HG03066 (cell line): ENCODE measurements at regions not wholly inside any gene's neighbourhood (a gene's known extent, or its start where the extent isn't known, plus 50 kb on each side); places are given as distances from the start of the nearest gene placed in this dataset.
"Not testable (repeated sequence)": the region's sequence is repeated elsewhere in the genome, so short reads cannot be mapped to it uniquely, and the experiment has no call there.

Source experiments
- ATAC-seq: cut with Tn5 transposase; IDR thresholded peaks from one replicate; pipeline ENCODE4 v1.9.1; 2021; ENCODE audit warnings: low read depth; ENCODE audit not compliant: unreplicated experiment

DNA sequence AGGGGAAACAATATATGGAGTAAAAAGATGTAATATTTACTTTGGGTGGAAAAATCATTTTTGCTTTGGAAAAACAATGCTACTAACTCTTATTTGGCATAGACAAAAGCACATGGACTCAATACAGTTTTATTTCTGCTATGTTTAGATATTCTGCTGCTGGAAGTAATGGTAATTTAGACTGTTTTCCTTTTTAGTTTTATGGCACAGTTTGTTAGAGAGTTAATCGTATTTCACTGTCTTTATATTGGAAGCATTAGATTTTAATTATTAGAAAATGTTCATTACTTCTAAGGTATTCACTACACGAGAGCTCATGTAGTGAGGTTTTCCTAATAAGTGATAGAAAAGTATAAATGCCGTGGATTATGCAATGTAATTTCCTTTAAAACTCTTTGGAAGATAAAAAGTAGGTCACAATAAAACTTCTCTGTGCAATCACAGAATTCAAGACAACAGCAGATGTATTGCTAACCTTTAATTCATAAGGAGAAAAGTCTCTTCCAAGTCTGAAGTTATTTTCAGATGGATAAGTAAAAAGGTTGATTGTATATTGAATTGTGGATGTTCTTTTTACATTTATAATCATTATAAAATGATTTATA, 851.8 kb downstream of the TMTC2 start:
- no peak for ATAC-seq

DNA sequence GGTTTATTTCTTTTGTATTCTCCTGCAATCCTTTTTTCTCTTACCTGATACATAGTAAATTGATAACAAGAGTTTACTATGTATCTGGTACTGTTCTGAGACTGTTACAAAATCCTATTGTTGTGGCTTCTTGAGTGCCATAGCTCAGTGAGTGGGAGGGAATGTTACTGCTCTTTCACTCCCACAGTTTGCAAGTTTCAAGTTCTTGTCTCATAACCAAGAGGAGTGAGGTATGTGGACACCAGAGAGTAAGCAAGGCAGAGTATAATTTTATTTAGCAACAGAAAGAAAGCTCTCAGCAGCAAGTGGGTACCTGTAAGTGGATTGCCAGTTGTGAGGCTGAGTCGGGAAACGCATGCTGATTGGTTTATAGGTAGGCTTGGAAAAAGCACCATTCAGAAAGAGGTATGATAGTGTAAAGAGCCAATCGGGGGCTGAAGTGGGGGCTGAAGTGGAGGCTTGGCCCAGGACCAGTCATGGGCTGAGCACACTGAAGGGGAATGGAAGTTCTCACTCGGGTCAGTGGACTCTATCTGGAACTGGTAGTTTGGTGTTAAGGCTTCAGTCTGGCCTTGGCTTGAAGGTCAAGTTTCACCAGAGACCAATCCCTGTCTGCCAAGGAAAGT, 850.8 kb downstream of the TMTC2 start:
- no peak for ATAC-seq

DNA sequence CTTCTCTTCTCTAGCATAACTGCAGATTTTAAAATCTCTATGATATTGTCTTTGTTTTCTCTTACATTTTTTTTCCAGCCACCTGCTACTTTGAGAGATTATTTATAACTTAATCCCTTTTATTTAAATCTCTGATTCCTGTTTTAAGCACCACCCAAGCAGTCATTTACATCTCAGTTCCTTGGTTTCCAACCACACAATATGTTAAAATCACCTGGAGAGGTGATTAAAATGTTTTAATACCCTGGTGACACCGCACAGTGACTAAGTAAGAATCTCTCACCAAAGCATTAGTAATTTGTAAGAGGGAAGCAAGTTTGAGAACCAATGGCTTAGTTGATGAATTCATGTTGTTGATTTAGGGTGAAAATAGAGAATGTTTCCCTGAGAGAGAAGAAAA, 849.8 kb downstream of the TMTC2 start:
- no peak for ATAC-seq

- ATAC-seq, result no peak
These were observed 841.9 kb downstream of the TMTC2 start for GRCh38 chr12:83528571-83528970.

GRCh38 chr12:83527810-83528209, 841.1 kb downstream of the TMTC2 start:
- ATAC-seq, result no peak

- no peak for ATAC-seq
These were observed 828.8 kb downstream of the TMTC2 start for GRCh38 chr12:83515306-83516026.

DNA sequence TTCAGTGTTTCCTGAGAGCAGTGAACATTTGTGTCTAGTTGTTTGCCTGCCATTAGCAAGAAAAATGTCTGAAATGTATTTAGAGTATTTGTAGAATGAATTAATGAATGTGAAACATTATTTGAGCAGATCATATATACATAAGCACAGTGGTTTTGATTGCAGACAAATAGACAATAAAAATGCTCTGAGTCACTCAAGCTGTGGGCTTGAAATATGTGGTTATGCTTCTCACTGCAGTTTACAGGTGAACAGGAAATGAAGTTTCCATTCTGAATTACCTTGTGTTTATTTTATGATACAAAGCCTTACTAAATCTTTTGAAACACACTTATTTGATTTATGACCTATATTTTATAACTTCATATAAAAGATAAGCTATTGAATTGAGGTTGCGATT, 827.7 kb downstream of the TMTC2 start:
- ATAC-seq, result no peak

DNA sequence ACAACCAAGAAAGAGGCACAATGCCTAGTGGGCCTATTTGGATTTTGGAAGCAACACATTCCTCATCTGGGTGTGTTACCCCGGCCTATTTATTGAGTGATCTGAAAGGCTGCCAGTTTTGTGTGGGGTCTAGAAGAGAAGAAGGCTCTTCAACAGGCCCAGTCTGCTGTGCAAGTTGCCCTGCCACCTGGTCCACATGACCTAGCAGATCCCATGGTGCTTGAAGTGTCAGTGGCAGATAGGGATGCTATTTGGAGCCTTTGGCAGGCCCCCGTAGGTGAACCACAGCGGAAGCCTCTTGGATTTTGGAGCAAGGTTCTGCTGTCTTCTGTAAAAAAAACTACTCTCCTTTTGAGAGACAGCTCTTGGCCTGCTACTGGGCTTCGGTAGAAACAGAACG, 820.1 kb downstream of the TMTC2 start:
- no peak for ATAC-seq

GRCh38 chr12:83505586-83505985, 818.9 kb downstream of the TMTC2 start:
- no peak for ATAC-seq

GRCh38 chr12:83499894-83500293, 813.2 kb downstream of the TMTC2 start:
- not testable (repeated sequence) for ATAC-seq

- ATAC-seq, result no peak
These were observed 791.0 kb downstream of the TMTC2 start for GRCh38 chr12:83477696-83478095.

DNA sequence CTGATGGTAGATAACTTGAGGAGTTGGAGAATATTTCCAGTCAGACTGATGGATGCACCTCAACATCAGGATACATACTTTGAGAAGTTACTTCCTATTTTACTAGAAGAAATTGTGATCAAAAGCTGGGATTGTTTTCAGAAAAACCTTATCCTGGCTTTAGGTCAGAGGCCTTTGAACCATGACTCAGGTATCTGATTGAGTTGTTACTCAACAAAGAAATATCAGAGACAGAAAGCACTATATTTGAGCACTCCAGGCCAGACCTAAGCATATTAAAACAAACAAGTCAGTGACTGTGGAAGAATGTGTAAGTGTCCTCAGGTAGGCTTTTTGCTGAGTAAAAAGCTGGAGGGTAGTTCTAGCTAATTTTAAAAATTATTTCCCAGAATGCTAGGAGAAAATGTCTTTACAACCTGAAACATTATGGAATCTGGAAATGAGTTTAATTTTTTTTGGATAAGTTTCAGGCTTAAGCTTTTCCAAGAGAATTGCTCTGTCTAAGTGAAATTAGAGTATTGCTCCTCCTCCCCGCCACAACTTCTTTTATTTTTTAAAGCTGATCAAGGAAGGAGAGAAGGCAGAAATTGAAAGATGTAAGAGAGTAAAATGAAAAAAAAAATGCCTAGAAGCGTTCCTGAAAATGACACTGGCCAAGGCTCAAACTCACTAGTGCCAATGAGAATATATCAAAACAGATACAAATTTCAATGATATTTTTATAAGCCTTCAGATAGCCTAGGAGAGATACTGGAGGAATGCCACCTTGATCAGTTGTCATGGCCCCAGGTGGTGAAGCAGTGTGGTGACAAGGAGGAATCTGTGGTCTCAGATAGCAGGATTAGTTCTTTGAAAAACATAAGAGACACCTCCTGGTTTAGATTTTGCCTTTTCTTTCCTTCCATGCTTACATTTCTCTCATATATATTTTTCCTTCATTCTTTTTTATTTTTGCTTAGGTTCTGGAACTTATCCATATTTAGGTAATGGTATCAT, 790.3 kb downstream of the TMTC2 start:
- no peak for ATAC-seq

DNA sequence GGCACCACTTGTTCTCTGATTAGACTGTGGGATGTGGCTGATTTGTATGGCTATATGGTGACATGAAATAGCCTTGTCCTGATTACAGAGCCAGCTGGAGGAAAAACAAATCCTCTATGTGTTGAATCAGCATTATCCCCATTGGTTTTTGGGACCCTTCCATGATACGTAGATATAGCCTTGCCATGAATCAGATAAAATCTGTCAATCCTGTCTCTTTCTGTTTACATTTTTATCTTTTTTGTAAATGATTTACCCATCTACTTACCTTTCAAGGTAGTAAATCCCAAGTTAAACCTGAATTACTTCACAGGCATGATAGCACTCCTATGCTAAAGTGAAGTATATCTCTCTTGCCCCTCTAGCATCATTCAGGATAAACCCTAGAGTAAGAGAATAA, 789.3 kb downstream of the TMTC2 start:
- ATAC-seq, result no peak

DNA sequence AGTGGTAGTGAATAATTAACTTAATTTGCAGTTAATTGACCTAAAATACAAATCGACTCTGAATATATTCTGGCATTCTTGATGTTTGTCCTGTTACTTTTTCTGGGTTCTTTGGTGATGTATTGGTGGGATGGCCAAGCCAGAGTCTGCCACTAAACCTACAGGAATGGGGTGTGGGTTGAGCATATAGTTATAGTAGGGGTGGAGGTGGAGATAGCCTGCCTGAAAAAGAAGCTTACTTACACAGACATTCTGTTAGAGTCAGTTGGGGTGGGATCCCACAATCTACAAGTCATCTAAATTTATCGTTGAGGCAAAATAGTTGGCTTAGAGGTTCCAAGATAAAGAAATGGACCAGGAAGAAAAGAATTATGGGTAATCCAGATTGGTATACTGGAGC, 787.7 kb downstream of the TMTC2 start:
- ATAC-seq, result no peak

- ATAC-seq, result peak; percentile 99
These were observed 786.8 kb downstream of the TMTC2 start for GRCh38 chr12:83473408-83474095.

DNA sequence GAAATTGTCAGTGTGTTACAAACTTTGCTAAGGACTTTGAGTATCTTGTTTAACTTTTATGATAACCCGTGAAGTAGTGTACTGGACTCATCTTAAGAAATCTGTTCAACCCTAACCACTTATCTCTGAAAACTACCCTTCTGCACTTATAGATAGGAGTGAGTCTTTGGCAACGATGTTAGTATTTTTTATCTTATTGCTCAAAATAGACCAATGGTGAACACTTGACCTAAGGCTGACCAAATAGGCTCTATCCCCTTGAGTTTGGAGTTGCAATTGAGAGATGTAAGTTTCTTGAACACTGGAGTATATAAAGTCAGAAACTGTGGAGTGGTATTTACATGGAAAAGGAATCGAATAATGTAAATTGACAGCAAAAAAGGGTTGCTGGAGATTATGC, 786.1 kb downstream of the TMTC2 start:
- ATAC-seq, result no peak

DNA sequence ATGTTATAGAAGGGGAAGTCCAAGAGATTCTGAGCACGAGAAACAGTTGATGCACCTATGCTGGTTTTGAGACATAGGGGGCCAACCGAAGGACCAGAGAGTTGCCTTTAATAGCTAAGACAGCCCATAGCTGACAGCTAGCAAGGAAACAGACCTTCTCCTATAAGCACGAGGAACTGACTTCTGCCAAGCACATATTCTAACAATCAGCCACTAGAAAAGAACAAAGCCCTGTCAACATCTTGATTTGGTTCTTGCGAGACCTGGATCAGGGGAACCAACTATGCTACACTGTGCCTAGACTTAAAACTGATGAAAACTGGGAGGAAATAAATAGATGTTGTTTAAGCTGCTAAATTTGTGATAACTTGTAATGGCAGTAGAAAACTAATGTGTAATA, 785.6 kb downstream of the TMTC2 start:
- no peak for ATAC-seq

DNA sequence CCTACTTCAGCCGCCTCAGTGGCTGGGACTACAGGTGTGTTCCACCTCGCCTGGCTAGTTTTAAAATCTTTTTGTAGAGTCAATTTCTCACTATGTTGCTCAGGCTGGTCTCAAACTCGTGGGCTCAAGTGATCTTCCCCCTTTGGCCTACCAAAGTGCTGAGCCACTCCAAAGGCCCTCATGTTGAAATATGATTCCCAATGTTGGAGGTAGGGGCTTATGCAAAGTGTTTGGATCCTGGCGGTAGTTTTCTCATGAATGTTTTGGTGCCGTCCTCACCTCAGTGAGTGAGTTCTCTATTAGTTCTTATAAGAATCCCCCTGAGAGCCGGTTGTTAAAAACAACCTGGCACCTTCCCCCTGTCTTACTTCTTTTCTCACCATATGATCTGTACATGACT, 784.6 kb downstream of the TMTC2 start:
- ATAC-seq, result no peak

DNA sequence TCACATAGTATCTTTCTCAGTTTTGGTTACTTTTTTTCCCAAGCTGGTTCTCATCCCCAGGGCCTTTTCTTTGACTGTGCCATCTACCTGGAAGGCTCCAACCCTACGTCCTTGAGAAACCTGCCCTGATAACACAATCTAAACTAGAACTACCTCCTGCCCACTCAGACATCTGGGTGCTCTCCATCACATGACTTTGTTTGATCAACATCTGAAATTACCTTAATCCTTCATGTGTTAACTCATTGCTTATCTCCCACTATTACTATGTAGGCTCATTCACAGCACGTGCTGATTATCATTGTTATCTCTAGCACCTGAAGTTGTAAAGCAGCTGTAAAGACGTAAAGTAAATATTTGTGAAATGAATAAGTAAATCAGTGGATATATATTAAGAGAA, 784.0 kb downstream of the TMTC2 start:
- ATAC-seq, result no peak
